Natural killer cell (primary cell): ENCODE measurements at regions not wholly inside any gene's neighbourhood (a gene's known extent, or its start where the extent isn't known, plus 50 kb on each side); places are given as distances from the start of the nearest gene placed in this dataset.

Experiments used
- ATAC-seq, 3 donors: fragments of 150-1000 bp in 2 of 3; fragments of 200-7000 bp in 1 of 3; cut with Tn5 transposase; 1 replicate in 1 of 3; 2 replicates in 2 of 3; pipeline ENCODE4 v1.10.0; 2021; ENCODE audit warnings: mild to moderate bottlenecking in 2 of 3, moderate library complexity in 2 of 3
- DNase-seq, 2 donors: peaks; one replicate each; pipeline versions ENCODE4 v3.0.0 to v3.0.0-alpha.2; 2013 to 2021; ENCODE audit warnings: mixed read lengths in 1 of 2
- H3K27ac ChIP-seq: one replicate; pipeline ENCODE4 v1.5.1; 2013; ENCODE audit warnings: mild to moderate bottlenecking, low read length
- H3K27me3 ChIP-seq: one replicate; pipeline ENCODE4 v1.6.1; 2013; ENCODE audit warnings: low read length; ENCODE audit not compliant: control insufficient read depth, insufficient read depth
- H3K36me3 ChIP-seq: one replicate; pipeline ENCODE4 v1.6.1; 2013; ENCODE audit warnings: low read length; ENCODE audit not compliant: control insufficient read depth, insufficient read depth
- H3K4me1 ChIP-seq: one replicate; pipeline ENCODE4 v1.6.1; 2013; ENCODE audit warnings: low read length; ENCODE audit not compliant: control insufficient read depth, insufficient read depth
- H3K4me3 ChIP-seq: one replicate; pipeline ENCODE4 v1.5.1; 2013; ENCODE audit warnings: low read length
- H3K9me3 ChIP-seq: one replicate; pipeline ENCODE4 v1.6.1; 2013; ENCODE audit warnings: low read length; ENCODE audit not compliant: control insufficient read depth, insufficient read depth
- H3K27ac Mint-ChIP-seq, 2 donors: one replicate each; pipeline ENCODE4 v1.8.0; 2022; ENCODE audit warnings: mild to moderate bottlenecking in 2 of 2, mixed read lengths in 2 of 2, moderate library complexity in 1 of 2
- H3K27me3 Mint-ChIP-seq, 2 donors: one replicate each; pipeline ENCODE4 v1.8.0; 2022; ENCODE audit warnings: low read depth in 2 of 2, mixed read lengths in 2 of 2
- H3K36me3 Mint-ChIP-seq: one replicate; pipeline ENCODE4 v1.8.0; 2022; ENCODE audit warnings: mixed read lengths
- H3K4me1 Mint-ChIP-seq, 2 donors: one replicate each; pipeline ENCODE4 v1.8.0; 2022; ENCODE audit warnings: mixed read lengths in 2 of 2
- H3K4me3 Mint-ChIP-seq: one replicate; pipeline ENCODE4 v1.8.0; 2022; ENCODE audit warnings: mild to moderate bottlenecking, moderate library complexity, mixed read lengths
- H3K9me3 Mint-ChIP-seq, 2 donors: one replicate each; pipeline ENCODE4 v1.8.0; 2022; ENCODE audit warnings: mixed read lengths in 2 of 2
- CTCF ChIP-seq: fragments of 200-600 bp; IDR thresholded peaks from one replicate; pipeline ENCODE4 v1.8.0; 2022; ENCODE audit warnings: antibody characterized with exemption
- WGBS: methylation state at CpG from one replicate; pipeline ENCODE4 v1.1.7; 2013; ENCODE audit warnings: missing lambda C conversion rate; ENCODE audit not compliant: insufficient coverage; 5-methylcytosine and 5-hydroxymethylcytosine counted together
- intact Hi-C: fragments of 100-400 bp; cut with micrococcal nuclease; formaldehyde crosslinking; loops from one replicate; pipeline ENCODE4 v1.14.2; 2022

GRCh38 chr11:72514331-72514730 is 80.0 kb upstream of the CLPB start:
- no peak for TF ChIP-seq CTCF
- H3K4me1 Mint-ChIP-seq: peaks cover 9 to 11% of the 10 kb centered on the region in 2 donors
- no peak overlapping the region for H3K27ac ChIP-seq
- H3K27me3 Mint-ChIP-seq: peaks cover 0 to 5% of the 10 kb centered on the region in 2 donors
- peaks cover 18% of the 10 kb centered on the region for H3K36me3 Mint-ChIP-seq
- peaks cover 10% of the 10 kb centered on the region for H3K9me3 ChIP-seq
- no peaks in the 10 kb centered on the region for H3K36me3 ChIP-seq
- no peaks in the 10 kb centered on the region for H3K27me3 ChIP-seq
- H3K27ac Mint-ChIP-seq: no peak overlapping the region
- peaks cover 7 to 11% of the 10 kb centered on the region in 2 donors for H3K9me3 Mint-ChIP-seq
- no peak for ATAC-seq
- no peak overlapping the region for H3K4me3 ChIP-seq
- H3K4me1 ChIP-seq: peaks cover 7% of the 10 kb centered on the region
- intact Hi-C loops: no loop called here
- DNase-seq: no peak
- H3K4me3 Mint-ChIP-seq: no peak overlapping the region
- WGBS: 95% methylated on average over 3 of the region's 3 CpGs

- Mint-ChIP-seq H3K36me3 (peaks cover 18% of the 10 kb centered on the region), H3K4me1 (peaks cover 6% of the 10 kb centered on the region in 2 donors), H3K9me3 (peaks cover 7 to 11% of the 10 kb centered on the region in 2 donors), H3K27me3 (peaks cover 0 to 5% of the 10 kb centered on the region in 2 donors), H3K27ac (no peak overlapping the region), H3K4me3 (no peak overlapping the region)
- DNase-seq (no peak), ATAC-seq (no peak)
- Histone ChIP-seq H3K36me3 (no peaks in the 10 kb centered on the region), H3K4me1 (no peaks in the 10 kb centered on the region), H3K27me3 (no peaks in the 10 kb centered on the region), H3K9me3 (peaks cover 10% of the 10 kb centered on the region), H3K27ac (no peak overlapping the region), H3K4me3 (no peak overlapping the region)
- 92% methylated on average over 1 of the region's 1 CpG for WGBS
- intact Hi-C loops: no loop called here
- TF ChIP-seq CTCF: no peak
Observed at GRCh38 chr11:72513411-72513810, 79.1 kb upstream of the CLPB start.

GRCh38 chr11:72512956-72513355 is 78.6 kb upstream of the CLPB start:
- no peak for ATAC-seq
- peaks cover 6 to 11% of the 10 kb centered on the region in 2 donors for H3K4me1 Mint-ChIP-seq
- TF ChIP-seq CTCF: no peak
- peaks cover 18% of the 10 kb centered on the region for H3K36me3 Mint-ChIP-seq
- DNase-seq: no peak
- WGBS: 94% methylated on average over 3 of the region's 3 CpGs
- no peak overlapping the region for H3K4me3 Mint-ChIP-seq
- Histone ChIP-seq H3K4me1 (no peaks in the 10 kb centered on the region), H3K27ac (no peak overlapping the region), H3K4me3 (no peak overlapping the region), H3K9me3 (peaks cover 10% of the 10 kb centered on the region), H3K27me3 (no peaks in the 10 kb centered on the region), H3K36me3 (no peaks in the 10 kb centered on the region)
- intact Hi-C loops: no loop called here
- no peak overlapping the region for H3K27ac Mint-ChIP-seq
- peaks cover 0 to 5% of the 10 kb centered on the region in 2 donors for H3K27me3 Mint-ChIP-seq
- peaks cover 7 to 11% of the 10 kb centered on the region in 2 donors for H3K9me3 Mint-ChIP-seq

- Mint-ChIP-seq H3K27ac (no peak overlapping the region), H3K27me3 (peaks cover 0 to 5% of the 10 kb centered on the region in 2 donors), H3K4me1 (peaks cover 0 to 7% of the 10 kb centered on the region in 2 donors), H3K36me3 (peaks cover 24% of the 10 kb centered on the region), H3K4me3 (no peak overlapping the region), H3K9me3 (peaks cover 11 to 12% of the 10 kb centered on the region in 2 donors)
- no peak for ATAC-seq
- DNase-seq: no peak
- Histone ChIP-seq H3K9me3 (peaks cover 15% of the 10 kb centered on the region), H3K4me3 (no peak overlapping the region), H3K27me3 (no peaks in the 10 kb centered on the region), H3K36me3 (no peaks in the 10 kb centered on the region), H3K4me1 (no peaks in the 10 kb centered on the region), H3K27ac (no peak overlapping the region)
- intact Hi-C loops: no loop called here
- TF ChIP-seq CTCF: no peak
Observed at GRCh38 chr11:72511393-72512047, 77.2 kb upstream of the CLPB start.
